ENCODE measurements at regions not wholly inside any gene's neighbourhood (a gene's known extent, or its start where the extent isn't known, plus 50 kb on each side); places are given as distances from the start of the nearest gene placed in this dataset.

DNA sequence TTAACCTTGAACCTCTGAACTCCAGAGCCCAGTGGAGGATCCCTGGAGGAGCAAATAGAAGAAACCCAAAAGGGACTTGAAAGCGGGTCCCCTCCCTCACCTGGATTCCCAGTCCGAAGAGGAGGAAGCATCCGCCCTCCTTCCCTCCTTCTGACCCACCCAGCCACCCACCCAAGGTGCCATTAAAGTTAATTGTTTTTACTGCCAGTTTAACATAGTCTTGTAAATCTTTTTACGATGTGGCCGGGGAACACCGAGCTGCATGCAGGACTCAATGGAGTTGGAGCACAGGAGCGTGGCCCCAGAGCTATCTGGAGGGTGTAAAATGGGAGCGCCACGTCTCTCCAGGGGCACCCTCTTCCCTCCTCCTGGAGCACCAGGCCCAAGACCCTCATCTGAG is 49.9 kb upstream of the TBX3 start:
- CTCF ChIA-PET (ENCODE audit: low intra/inter-chr PET ratio) = no interaction called here
- in situ Hi-C loops (cut with MboI) = no loop called here

More for the DNA sequence above, 49.9 kb upstream of the TBX3 start:
- H3K4me1 ChIP-seq (replicated peaks in 1 of 2; ENCODE audit: control insufficient read depth in 2 of 2, insufficient read depth in 2 of 2, low read length in 2 of 2) = peaks cover 0 to 3% of the 10 kb centered on the region in 2 experiments; a peak in 2 of 5 replicates
- WGBS (ENCODE audit: insufficient coverage, low coverage, missing lambda C conversion rate) = 0% methylated on average over 8 of the region's 9 CpGs
- ATAC-seq = no peak
- intact Hi-C loops (cut with micrococcal nuclease) = no loop called here
- H3K4me3 ChIP-seq = no peak overlapping the region
- no peak overlapping the region for H2AFZ ChIP-seq (ENCODE audit: low read depth, low read length)
- H3K9me3 ChIP-seq (replicated peaks; ENCODE audit: control insufficient read depth, insufficient read depth, low read depth, low read length) = no peaks in the 10 kb centered on the region
- H3K9ac ChIP-seq (ENCODE audit: insufficient read depth in 1 of 2, low read depth in 2 of 2, low read length in 2 of 2) = no peak overlapping the region
- H3K79me2 ChIP-seq (ENCODE audit: control insufficient read depth, insufficient read depth, low read length) = no peaks in the 10 kb centered on the region
- no peak for FAIRE-seq
- POLR2A ChIA-PET = interaction anchor here (0.7 to 1.0 kb wide), 2 partner anchors 16 to 192 kb away, joined by 3 to 4 read pairs; no protein-coding TSS in a partner anchor
- H3K9me1 ChIP-seq (ENCODE audit: control insufficient read depth, insufficient read depth, low read length) = no peaks in the 10 kb centered on the region
- H4K20me1 ChIP-seq (replicated peaks; ENCODE audit: control insufficient read depth, insufficient read depth, low read length) = no peaks in the 10 kb centered on the region
- H3K4me2 ChIP-seq (ENCODE audit: insufficient read depth, low read length) = no peak overlapping the region
- BruUV-seq (replicated peaks) = no TSS peak
- peaks cover 10 to 35% of the 10 kb centered on the region in 2 experiments; a peak in 4 of 5 replicates for H3K27me3 ChIP-seq (ENCODE audit: control insufficient read depth in 2 of 2, insufficient read depth in 2 of 2, low read length in 2 of 2)
- no peaks in the 10 kb centered on the region for H3K36me3 ChIP-seq (ENCODE audit: control insufficient read depth, insufficient read depth, low read length)
- TF ChIP-seq CHAMP1 (IDR thresholded peaks at IDR 0.05) (no peak), CBX1 (IDR thresholded peaks at IDR 0.05; ENCODE audit: low read depth) (no peak), ZNF347 (CRISPR knock-in tag; IDR thresholded peaks at IDR 0.05; ENCODE audit: low read depth) (no peak), RBM17 (IDR thresholded peaks at IDR 0.05; ENCODE audit: borderline replicate concordance, low read depth, low read length) (no peak), SREBF1 (IDR thresholded peaks at IDR 0.05; ENCODE audit: borderline replicate concordance, low read depth, low read length) (no peak), FOXA1 (IDR thresholded peaks at IDR 0.05; ENCODE audit: borderline replicate concordance) (no peak), ZNF282 (CRISPR knock-in tag; IDR thresholded peaks at IDR 0.05) (no peak), CHD1 (IDR thresholded peaks at IDR 0.05; ENCODE audit: low read length) (no peak)
- TF ChIP-seq, protein P1, sequence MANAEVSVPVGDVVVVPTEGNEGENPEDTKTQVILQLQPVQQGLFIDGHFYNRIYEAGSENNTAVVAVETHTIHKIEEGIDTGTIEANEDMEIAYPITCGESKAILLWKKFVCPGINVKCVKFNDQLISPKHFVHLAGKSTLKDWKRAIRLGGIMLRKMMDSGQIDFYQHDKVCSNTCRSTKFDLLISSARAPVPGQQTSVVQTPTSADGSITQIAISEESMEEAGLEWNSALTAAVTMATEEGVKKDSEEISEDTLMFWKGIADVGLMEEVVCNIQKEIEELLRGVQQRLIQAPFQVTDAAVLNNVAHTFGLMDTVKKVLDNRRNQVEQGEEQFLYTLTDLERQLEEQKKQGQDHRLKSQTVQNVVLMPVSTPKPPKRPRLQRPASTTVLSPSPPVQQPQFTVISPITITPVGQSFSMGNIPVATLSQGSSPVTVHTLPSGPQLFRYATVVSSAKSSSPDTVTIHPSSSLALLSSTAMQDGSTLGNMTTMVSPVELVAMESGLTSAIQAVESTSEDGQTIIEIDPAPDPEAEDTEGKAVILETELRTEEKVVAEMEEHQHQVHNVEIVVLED (CRISPR knock-in tag; IDR thresholded peaks at IDR 0.05) = no peak
- TF ChIP-seq, protein P2, sequence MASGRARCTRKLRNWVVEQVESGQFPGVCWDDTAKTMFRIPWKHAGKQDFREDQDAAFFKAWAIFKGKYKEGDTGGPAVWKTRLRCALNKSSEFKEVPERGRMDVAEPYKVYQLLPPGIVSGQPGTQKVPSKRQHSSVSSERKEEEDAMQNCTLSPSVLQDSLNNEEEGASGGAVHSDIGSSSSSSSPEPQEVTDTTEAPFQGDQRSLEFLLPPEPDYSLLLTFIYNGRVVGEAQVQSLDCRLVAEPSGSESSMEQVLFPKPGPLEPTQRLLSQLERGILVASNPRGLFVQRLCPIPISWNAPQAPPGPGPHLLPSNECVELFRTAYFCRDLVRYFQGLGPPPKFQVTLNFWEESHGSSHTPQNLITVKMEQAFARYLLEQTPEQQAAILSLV (tag; IDR thresholded peaks at IDR 0.05) = no peak
- no peak for DNase-seq (ENCODE audit: extremely low read depth in 1 of 4, low spot score in 3 of 4)
- no peak overlapping the region for H3K27ac ChIP-seq (ENCODE audit: extremely low read depth, low read depth, low read length)

Data from K562 (cell line).